ENCODE measurements at regions not wholly inside any gene's neighbourhood (a gene's known extent, or its start where the extent isn't known, plus 50 kb on each side); places are given as distances from the start of the nearest gene placed in this dataset.
"Not testable (repeated sequence)": the region's sequence is repeated elsewhere in the genome, so short reads cannot be mapped to it uniquely, and the experiment has no call there.

DNA sequence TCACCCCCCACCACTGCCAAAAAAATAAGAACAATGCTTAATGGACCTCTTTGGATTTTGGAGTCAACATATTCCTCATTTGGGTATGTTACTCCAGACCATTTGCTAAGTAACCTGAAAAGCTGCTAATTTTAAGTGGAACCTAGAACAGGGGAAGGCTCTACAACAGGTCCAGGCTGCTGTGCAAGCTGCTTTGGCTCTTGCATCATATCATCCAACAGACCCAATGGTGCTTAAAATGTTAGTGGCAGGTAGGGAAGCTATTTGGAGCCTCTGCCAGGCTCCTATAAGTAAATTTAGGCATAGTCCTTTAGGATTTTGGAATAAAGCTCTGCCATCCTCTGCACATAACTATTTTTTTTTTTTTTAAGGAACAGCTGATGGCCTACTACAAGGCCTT lies 132.2 kb upstream of the PMCH start:
- no peak overlapping the region for H3K4me3 ChIP-seq (ENCODE audit: low read depth, low read length, poor library complexity, severe bottlenecking)
- no peak overlapping the region for H2AFZ ChIP-seq (ENCODE audit: low read length)
- intact Hi-C loops (cut with micrococcal nuclease; ENCODE audit: unreplicated experiment): no loop called here
- no TSS peak for BruUV-seq (replicated peaks)
- H3K4me1 ChIP-seq (ENCODE audit: insufficient read depth, low read length, poor library complexity, severe bottlenecking): no peaks in the 10 kb centered on the region
- no peak for DNase-seq (ENCODE audit: low spot score)
- no peak overlapping the region for H3K27ac ChIP-seq (ENCODE audit: low read depth, low read length, poor library complexity, severe bottlenecking)
- H3K79me2 ChIP-seq (ENCODE audit: insufficient read depth, low read depth, low read length): no peaks in the 10 kb centered on the region
- no peaks in the 10 kb centered on the region for H3K9me2 ChIP-seq (ENCODE audit: insufficient read depth, low read length)
- no peaks in the 10 kb centered on the region for H3K36me3 ChIP-seq (ENCODE audit: insufficient read depth, low read length)
- POLR2A ChIA-PET: interaction anchor here (0.6 kb wide), 1 partner anchor 304 kb away, joined by 5 read pairs; no protein-coding TSS in a partner anchor
- TF ChIP-seq EZH2phosphoT487 (IDR thresholded peaks at IDR 0.05; ENCODE audit: borderline replicate concordance, low read depth, low read length): no peak
- TF ChIP-seq, protein P1, sequence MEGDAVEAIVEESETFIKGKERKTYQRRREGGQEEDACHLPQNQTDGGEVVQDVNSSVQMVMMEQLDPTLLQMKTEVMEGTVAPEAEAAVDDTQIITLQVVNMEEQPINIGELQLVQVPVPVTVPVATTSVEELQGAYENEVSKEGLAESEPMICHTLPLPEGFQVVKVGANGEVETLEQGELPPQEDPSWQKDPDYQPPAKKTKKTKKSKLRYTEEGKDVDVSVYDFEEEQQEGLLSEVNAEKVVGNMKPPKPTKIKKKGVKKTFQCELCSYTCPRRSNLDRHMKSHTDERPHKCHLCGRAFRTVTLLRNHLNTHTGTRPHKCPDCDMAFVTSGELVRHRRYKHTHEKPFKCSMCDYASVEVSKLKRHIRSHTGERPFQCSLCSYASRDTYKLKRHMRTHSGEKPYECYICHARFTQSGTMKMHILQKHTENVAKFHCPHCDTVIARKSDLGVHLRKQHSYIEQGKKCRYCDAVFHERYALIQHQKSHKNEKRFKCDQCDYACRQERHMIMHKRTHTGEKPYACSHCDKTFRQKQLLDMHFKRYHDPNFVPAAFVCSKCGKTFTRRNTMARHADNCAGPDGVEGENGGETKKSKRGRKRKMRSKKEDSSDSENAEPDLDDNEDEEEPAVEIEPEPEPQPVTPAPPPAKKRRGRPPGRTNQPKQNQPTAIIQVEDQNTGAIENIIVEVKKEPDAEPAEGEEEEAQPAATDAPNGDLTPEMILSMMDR (conservative IDR thresholded peaks at IDR 0.05; ENCODE audit: low read length): no peak
- H3K9me3 ChIP-seq (ENCODE audit: low read length): no peaks in the 10 kb centered on the region
- CTCF ChIA-PET (ENCODE audit: unreplicated experiment): no interaction called here
- no peak overlapping the region for H3K4me2 ChIP-seq (ENCODE audit: low read length)
- H4K20me1 ChIP-seq (ENCODE audit: insufficient read depth, low read length): no peaks in the 10 kb centered on the region

DNA sequence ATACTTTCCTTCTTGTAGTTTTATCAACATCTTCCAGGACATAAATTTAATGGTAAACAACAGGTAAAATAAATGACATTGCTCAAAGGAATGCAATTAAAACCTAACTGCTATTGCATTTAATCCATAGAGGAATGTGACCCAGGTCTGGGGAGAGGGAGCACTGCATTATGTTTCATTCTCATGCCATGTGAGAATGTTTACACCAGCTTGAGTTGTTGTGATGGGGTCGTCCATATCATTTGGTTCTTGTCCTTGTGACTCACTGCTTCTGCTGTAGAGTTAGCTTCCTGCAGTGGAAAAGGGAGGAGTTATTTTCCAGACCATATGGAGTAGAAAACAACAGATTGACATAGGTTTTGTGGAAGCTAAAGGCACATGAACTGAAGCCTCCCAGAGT lies 129.3 kb upstream of the PMCH start:
- DNase-seq (ENCODE audit: low spot score): no peak
- H2AFZ ChIP-seq (ENCODE audit: low read length): no peak overlapping the region
- no peak for TF ChIP-seq EZH2phosphoT487 (IDR thresholded peaks at IDR 0.05; ENCODE audit: borderline replicate concordance, low read depth, low read length)
- TF ChIP-seq, protein P1 (conservative IDR thresholded peaks at IDR 0.05; ENCODE audit: low read length): no peak
- no peaks in the 10 kb centered on the region for H3K36me3 ChIP-seq (ENCODE audit: insufficient read depth, low read length)
- H3K9me2 ChIP-seq (ENCODE audit: insufficient read depth, low read length): no peaks in the 10 kb centered on the region
- H4K20me1 ChIP-seq (ENCODE audit: insufficient read depth, low read length): no peaks in the 10 kb centered on the region
- no peak overlapping the region for H3K27ac ChIP-seq (ENCODE audit: low read depth, low read length, poor library complexity, severe bottlenecking)
- H3K9me3 ChIP-seq (ENCODE audit: low read length): no peaks in the 10 kb centered on the region
- no peaks in the 10 kb centered on the region for H3K79me2 ChIP-seq (ENCODE audit: insufficient read depth, low read depth, low read length)
- ChIA-PET POLR2A (no interaction called here), CTCF (ENCODE audit: unreplicated experiment) (no interaction called here)
- BruUV-seq (replicated peaks): no TSS peak
- H3K4me1 ChIP-seq (ENCODE audit: insufficient read depth, low read length, poor library complexity, severe bottlenecking): no peaks in the 10 kb centered on the region
- no peak overlapping the region for H3K4me2 ChIP-seq (ENCODE audit: low read length)
- H3K4me3 ChIP-seq (ENCODE audit: low read depth, low read length, poor library complexity, severe bottlenecking): no peak overlapping the region
- intact Hi-C loops (cut with micrococcal nuclease; ENCODE audit: unreplicated experiment): no loop called here

DNA sequence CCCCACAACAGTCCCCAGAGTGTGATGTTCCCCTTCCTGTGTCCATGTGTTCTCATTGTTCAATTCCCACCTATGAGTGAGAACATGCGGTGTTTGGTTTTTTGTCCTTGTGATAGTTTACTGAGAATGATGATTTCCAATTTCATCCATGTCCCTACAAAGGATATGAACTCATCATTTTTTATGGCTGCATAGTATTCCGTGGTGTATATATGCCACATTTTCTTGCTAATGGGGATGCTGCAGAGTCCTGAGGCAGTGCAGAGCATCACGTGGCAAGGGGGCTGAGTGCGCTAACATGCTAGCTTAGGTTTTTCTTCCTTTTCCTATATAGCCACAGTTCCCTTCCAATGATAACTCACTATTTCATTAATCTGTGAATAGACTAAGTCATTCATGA lies 127.5 kb upstream of the PMCH start:
- H3K36me3 ChIP-seq (ENCODE audit: insufficient read depth, low read length); H3K27ac ChIP-seq (ENCODE audit: low read depth, low read length, poor library complexity, severe bottlenecking); CTCF ChIA-PET (ENCODE audit: unreplicated experiment); H3K9me3 ChIP-seq (ENCODE audit: low read length); H3K4me2 ChIP-seq (ENCODE audit: low read length); DNase-seq (ENCODE audit: low spot score); H2AFZ ChIP-seq (ENCODE audit: low read length); H3K4me3 ChIP-seq (ENCODE audit: low read depth, low read length, poor library complexity, severe bottlenecking); H4K20me1 ChIP-seq (ENCODE audit: insufficient read depth, low read length); intact Hi-C loops (cut with micrococcal nuclease; ENCODE audit: unreplicated experiment); H3K9me2 ChIP-seq (ENCODE audit: insufficient read depth, low read length); H3K79me2 ChIP-seq (ENCODE audit: insufficient read depth, low read depth, low read length); H3K4me1 ChIP-seq (ENCODE audit: insufficient read depth, low read length, poor library complexity, severe bottlenecking); BruUV-seq (replicated peaks): not testable (repeated sequence)
- POLR2A ChIA-PET: interaction anchor here (0.6 kb wide), 1 partner anchor 411 kb away, joined by 3 read pairs; no protein-coding TSS in a partner anchor

All from OCI-LY7 (cell line).